Calu3 (cell line): ENCODE measurements at regions not wholly inside any gene's neighbourhood (a gene's known extent, or its start where the extent isn't known, plus 50 kb on each side); places are given as distances from the start of the nearest gene placed in this dataset.

Source experiments
- BruUV-seq: library from RNA; stranded (reverse); fragments of 400-500 nt; replicated peaks from 2 replicates; lab custom pipeline; 2021; lab: Mats Ljungman, UMichigan
- CTCF ChIA-PET: fragments of 300-600 bp; sonication (Branson Sonifier 250); formaldehyde crosslinking; loops from one replicate; lab custom pipeline; 2022; ENCODE audit warnings: antibody characterized with exemption; lab: Charles Lee
- DNase-seq: peaks from one replicate; pipeline ENCODE4 v3.0.0; 2022
- H3K27ac Mint-ChIP-seq: one replicate; pipeline ENCODE4 v1.8.0; 2022; ENCODE audit warnings: mixed read lengths; ENCODE audit not compliant: unreplicated experiment
- H3K27me3 Mint-ChIP-seq: one replicate; pipeline ENCODE4 v1.8.0; 2022; ENCODE audit warnings: mixed read lengths; ENCODE audit not compliant: unreplicated experiment
- H3K36me3 Mint-ChIP-seq: one replicate; pipeline ENCODE4 v1.8.0; 2022; ENCODE audit warnings: mild to moderate bottlenecking, moderate library complexity, mixed read lengths; ENCODE audit not compliant: insufficient read depth, unreplicated experiment
- H3K4me1 Mint-ChIP-seq: one replicate; pipeline ENCODE4 v1.8.0; 2022; ENCODE audit warnings: mild to moderate bottlenecking, low read depth, mixed read lengths; ENCODE audit not compliant: unreplicated experiment
- H3K4me3 Mint-ChIP-seq: one replicate; pipeline ENCODE4 v1.8.0; 2022; ENCODE audit warnings: mild to moderate bottlenecking, low read depth, moderate library complexity, mixed read lengths; ENCODE audit not compliant: unreplicated experiment
- H3K9me3 Mint-ChIP-seq: one replicate; pipeline ENCODE4 v1.8.0; 2022; ENCODE audit warnings: low read depth, mixed read lengths; ENCODE audit not compliant: unreplicated experiment
- intact Hi-C: fragments of 100-400 bp; cut with micrococcal nuclease; formaldehyde crosslinking; loops from one replicate; pipeline ENCODE4 v1.10.0; 2022; ENCODE audit not compliant: unreplicated experiment
- TF ChIP-seq, protein P1 (sequence below): fragments of 200-600 bp; IDR thresholded peaks from one replicate; pipeline ENCODE4 v1.8.0; 2022; ENCODE audit warnings: antibody characterized with exemption; ENCODE audit not compliant: unreplicated experiment

DNA sequence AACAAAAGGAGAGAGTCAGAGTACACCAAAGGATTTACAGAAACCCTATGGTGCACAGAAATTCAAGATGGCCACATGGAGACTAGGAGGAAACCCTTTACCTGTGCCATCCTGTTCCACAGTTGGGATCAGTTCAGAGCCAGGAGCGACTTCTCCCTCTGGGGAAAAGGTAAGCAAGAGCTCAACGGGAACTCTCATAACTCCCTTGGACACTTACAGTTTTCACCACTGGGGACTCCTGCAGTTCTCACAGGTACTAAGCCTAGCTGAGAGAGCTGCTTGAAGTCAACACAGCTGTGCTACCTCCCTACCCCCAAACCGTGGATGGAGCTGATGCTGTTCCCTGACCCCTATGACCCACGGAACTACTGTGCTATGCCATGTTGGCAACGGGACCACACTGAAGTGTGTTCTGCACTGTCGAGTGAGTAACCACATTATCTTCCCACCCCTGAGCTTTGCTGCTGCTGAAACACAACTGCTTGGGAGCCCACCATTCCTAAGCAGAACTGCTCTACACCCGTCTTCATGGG lies 606.8 kb downstream of the GBE1 start:
- intact Hi-C loops, result no loop called here
- Mint-ChIP-seq H3K9me3 (no peaks in the 10 kb centered on the region), H3K4me1 (no peaks in the 10 kb centered on the region), H3K27me3 (no peaks in the 10 kb centered on the region), H3K27ac (no peak overlapping the region), H3K36me3 (no peaks in the 10 kb centered on the region), H3K4me3 (no peak overlapping the region)
- DNase-seq, result no peak
- TF ChIP-seq, protein P1, sequence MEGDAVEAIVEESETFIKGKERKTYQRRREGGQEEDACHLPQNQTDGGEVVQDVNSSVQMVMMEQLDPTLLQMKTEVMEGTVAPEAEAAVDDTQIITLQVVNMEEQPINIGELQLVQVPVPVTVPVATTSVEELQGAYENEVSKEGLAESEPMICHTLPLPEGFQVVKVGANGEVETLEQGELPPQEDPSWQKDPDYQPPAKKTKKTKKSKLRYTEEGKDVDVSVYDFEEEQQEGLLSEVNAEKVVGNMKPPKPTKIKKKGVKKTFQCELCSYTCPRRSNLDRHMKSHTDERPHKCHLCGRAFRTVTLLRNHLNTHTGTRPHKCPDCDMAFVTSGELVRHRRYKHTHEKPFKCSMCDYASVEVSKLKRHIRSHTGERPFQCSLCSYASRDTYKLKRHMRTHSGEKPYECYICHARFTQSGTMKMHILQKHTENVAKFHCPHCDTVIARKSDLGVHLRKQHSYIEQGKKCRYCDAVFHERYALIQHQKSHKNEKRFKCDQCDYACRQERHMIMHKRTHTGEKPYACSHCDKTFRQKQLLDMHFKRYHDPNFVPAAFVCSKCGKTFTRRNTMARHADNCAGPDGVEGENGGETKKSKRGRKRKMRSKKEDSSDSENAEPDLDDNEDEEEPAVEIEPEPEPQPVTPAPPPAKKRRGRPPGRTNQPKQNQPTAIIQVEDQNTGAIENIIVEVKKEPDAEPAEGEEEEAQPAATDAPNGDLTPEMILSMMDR, result no peak
- no TSS peak for BruUV-seq
- CTCF ChIA-PET, result no interaction called here

DNA sequence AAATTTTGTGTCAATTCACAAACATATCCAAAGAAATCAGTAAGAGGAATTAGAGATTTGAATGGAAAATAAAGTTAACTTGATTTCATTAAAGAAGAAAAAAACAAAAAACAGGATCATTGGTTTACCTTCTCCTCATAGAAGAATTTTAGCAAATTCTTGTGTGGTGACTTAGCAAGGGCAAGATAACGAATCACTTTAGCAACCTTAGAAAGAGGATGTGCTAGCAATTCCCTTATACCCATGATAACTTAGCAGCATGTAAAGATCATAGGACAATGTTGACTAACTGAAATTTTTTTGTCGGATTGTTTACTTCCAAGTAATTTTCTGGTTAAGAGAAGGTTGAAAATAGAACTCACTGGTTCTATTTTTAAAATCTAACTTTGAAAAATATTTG lies 609.3 kb downstream of the GBE1 start:
- H3K36me3 Mint-ChIP-seq, result no peaks in the 10 kb centered on the region
- CTCF ChIA-PET, result no interaction called here
- H3K27me3 Mint-ChIP-seq, result no peaks in the 10 kb centered on the region

DNA sequence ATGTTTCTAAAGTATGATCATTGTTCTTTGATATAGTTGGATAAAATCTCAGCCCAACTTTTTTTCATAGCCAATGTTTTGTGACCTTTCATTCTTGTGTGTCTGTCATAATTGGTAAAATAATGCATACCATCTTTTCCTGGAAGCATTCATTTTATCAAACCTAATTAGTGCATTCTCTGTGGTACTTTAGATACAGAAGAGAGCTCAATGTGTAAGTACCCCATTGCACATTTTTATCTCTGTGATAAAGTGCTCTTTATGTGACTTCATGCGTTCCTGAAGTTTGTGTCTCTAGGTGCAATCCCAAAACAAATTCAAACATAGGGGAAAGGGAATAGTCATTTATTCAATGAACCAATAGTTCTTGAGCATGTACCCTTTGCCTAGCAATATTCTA lies 628.5 kb downstream of the GBE1 start:
- intact Hi-C loops, result no loop called here
- no peak for DNase-seq
- Mint-ChIP-seq H3K36me3 (no peaks in the 10 kb centered on the region), H3K9me3 (peaks cover 3% of the 10 kb centered on the region), H3K27me3 (no peaks in the 10 kb centered on the region), H3K4me3 (no peak overlapping the region), H3K27ac (no peak overlapping the region), H3K4me1 (no peaks in the 10 kb centered on the region)
- TF ChIP-seq, protein P1, result no peak
- no TSS peak for BruUV-seq
- CTCF ChIA-PET, result no interaction called here

More for the DNA sequence above, 609.3 kb downstream of the GBE1 start:
- Mint-ChIP-seq H3K4me1 (no peaks in the 10 kb centered on the region), H3K27ac (no peak overlapping the region), H3K9me3 (no peaks in the 10 kb centered on the region), H3K4me3 (no peak overlapping the region)
- TF ChIP-seq, protein P1, result no peak
- DNase-seq, result no peak
- no TSS peak for BruUV-seq
- intact Hi-C loops, result no loop called here

DNA sequence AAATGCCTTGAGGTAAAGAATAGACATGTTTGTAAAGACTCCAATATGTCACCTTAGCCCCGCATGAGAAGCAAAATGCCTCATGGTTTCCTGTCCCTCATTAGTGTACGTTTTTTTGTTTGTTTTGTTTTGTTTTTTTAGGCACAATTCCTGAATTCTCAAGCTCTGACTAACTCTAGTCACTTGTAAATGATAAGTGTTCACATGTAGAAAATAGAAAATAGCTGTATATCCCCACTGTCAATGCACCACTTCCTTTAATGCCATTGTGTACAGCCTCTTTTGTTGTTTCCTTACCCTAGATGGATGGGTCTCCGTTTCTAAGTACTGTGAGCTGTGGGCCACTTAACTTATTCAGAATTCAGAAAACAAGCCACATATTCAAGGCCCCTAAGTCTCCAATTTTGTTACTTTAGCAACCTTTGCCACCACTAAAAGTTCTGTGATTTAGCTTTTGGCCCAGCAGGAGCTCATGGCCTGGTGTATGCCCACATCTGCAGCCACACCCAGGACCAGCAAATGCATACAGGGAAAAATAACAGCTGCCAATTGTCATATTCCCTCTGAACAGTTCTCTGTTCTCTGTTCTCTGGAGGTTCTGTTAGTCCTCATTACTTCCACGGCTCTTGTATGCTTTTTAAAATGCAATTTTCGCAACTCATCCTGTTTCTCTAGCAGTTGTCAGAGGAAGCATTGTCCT lies 655.5 kb downstream of the GBE1 start:
- intact Hi-C loops, result no loop called here
- DNase-seq, result no peak
- peaks cover 11% of the 10 kb centered on the region for H3K4me1 Mint-ChIP-seq

More for the DNA sequence above, 655.5 kb downstream of the GBE1 start:
- no TSS peak for BruUV-seq
- Mint-ChIP-seq H3K36me3 (no peaks in the 10 kb centered on the region), H3K27ac (peak overlapping the region; percentile 4), H3K9me3 (peaks cover 9% of the 10 kb centered on the region), H3K27me3 (no peaks in the 10 kb centered on the region), H3K4me3 (no peak overlapping the region)
- CTCF ChIA-PET, result no interaction called here
- TF ChIP-seq, protein P1, result no peak
